ENCODE measurements at regions not wholly inside any gene's neighbourhood (a gene's known extent, or its start where the extent isn't known, plus 50 kb on each side); places are given as distances from the start of the nearest gene placed in this dataset.

GRCh38 chr5:3330442-3330841, 265.2 kb upstream of the IRX1 start:
- Histone ChIP-seq H2AFZ (ENCODE audit: low read depth) (no peak overlapping the region), H3K9me2 (no peaks in the 10 kb centered on the region), H3K9me3 (no peaks in the 10 kb centered on the region), H3K79me2 (ENCODE audit: insufficient read depth) (no peaks in the 10 kb centered on the region), H3K4me3 (ENCODE audit: low read depth in 2 of 2, low read length in 1 of 2) (no peak overlapping the region), H3K36me3 (replicated peaks in 1 of 2; ENCODE audit: control insufficient read depth in 1 of 2, insufficient read depth in 2 of 2, low read length in 1 of 2) (no peaks in the 10 kb centered on the region), H3K4me2 (no peak overlapping the region), H3K27me3 (ENCODE audit: insufficient read depth) (peaks cover 20% of the 10 kb centered on the region), H3K4me1 (ENCODE audit: control insufficient read depth in 1 of 2, insufficient read depth in 2 of 2, low read depth in 1 of 2, low read length in 1 of 2) (no peaks in the 10 kb centered on the region), H3K27ac (ENCODE audit: low read depth in 2 of 2, low read length in 1 of 2) (no peak overlapping the region), H3F3A (replicated peaks; ENCODE audit: insufficient read depth) (no peaks in the 10 kb centered on the region), H3K9ac (no peak overlapping the region), H4K20me1 (ENCODE audit: insufficient read depth) (no peaks in the 10 kb centered on the region)
- TF ChIP-seq USF2 (IDR thresholded peaks at IDR 0.05; ENCODE audit: borderline replicate concordance, low read depth, low read length) (no peak), IRF3 (IDR thresholded peaks at IDR 0.05; ENCODE audit: low read depth, low read length) (no peak), USF1 (IDR thresholded peaks at IDR 0.05; ENCODE audit: borderline replicate concordance, low read depth) (no peak), TEAD4 (IDR thresholded peaks at IDR 0.05; ENCODE audit: borderline replicate concordance, insufficient read depth) (no peak)
- ChIA-PET POLR2A (no interaction called here), CTCF (no interaction called here)
- WGBS (ENCODE audit: low lambda C conversion rate): 0% methylated on average over 4 of the region's 6 CpGs
- no peak for DNase-seq

GRCh38 chr5:3329427-3329826, 266.2 kb upstream of the IRX1 start:
- Histone ChIP-seq H3K4me3 (ENCODE audit: low read depth in 2 of 2, low read length in 1 of 2) (no peak overlapping the region), H3K36me3 (replicated peaks in 1 of 2; ENCODE audit: control insufficient read depth in 1 of 2, insufficient read depth in 2 of 2, low read length in 1 of 2) (no peaks in the 10 kb centered on the region), H3K4me2 (no peak overlapping the region), H2AFZ (ENCODE audit: low read depth) (no peak overlapping the region), H3F3A (replicated peaks; ENCODE audit: insufficient read depth) (no peaks in the 10 kb centered on the region), H3K9me3 (no peaks in the 10 kb centered on the region), H3K9me2 (no peaks in the 10 kb centered on the region), H3K9ac (no peak overlapping the region), H3K27me3 (ENCODE audit: insufficient read depth) (peaks cover 20% of the 10 kb centered on the region), H3K4me1 (ENCODE audit: control insufficient read depth in 1 of 2, insufficient read depth in 2 of 2, low read depth in 1 of 2, low read length in 1 of 2) (no peaks in the 10 kb centered on the region), H4K20me1 (ENCODE audit: insufficient read depth) (no peaks in the 10 kb centered on the region), H3K27ac (ENCODE audit: low read depth in 2 of 2, low read length in 1 of 2) (no peak overlapping the region), H3K79me2 (ENCODE audit: insufficient read depth) (no peaks in the 10 kb centered on the region)
- TF ChIP-seq MEF2A (IDR thresholded peaks at IDR 0.05; ENCODE audit: borderline replicate concordance, low read depth) (no peak), ZBTB33 (IDR thresholded peaks at IDR 0.05; ENCODE audit: borderline replicate concordance, low read depth) (no peak), CTCF (IDR thresholded peaks at IDR 0.05) (no peak), POLR2AphosphoS5 (IDR thresholded peaks at IDR 0.05; ENCODE audit: low read depth, low read length) (no peak), TAF1 (IDR thresholded peaks at IDR 0.05; ENCODE audit: borderline replicate concordance, low read depth, low read length) (no peak), SIN3A (IDR thresholded peaks at IDR 0.05; ENCODE audit: borderline replicate concordance, low read depth, low read length) (no peak), REST (IDR thresholded peaks at IDR 0.05; ENCODE audit: low read depth, low read length) (no peak), GATA2 (CRISPR knock-in tag; IDR thresholded peaks at IDR 0.05) (no peak), RFX5 (IDR thresholded peaks at IDR 0.05; ENCODE audit: low read length) (no peak), FOSL2 (IDR thresholded peaks at IDR 0.05; ENCODE audit: borderline replicate concordance, low read depth) (no peak), TEAD4 (IDR thresholded peaks at IDR 0.05; ENCODE audit: borderline replicate concordance, insufficient read depth) (no peak), RAD21 (IDR thresholded peaks at IDR 0.05; ENCODE audit: low read length) (no peak), RXRA (IDR thresholded peaks at IDR 0.05; ENCODE audit: borderline replicate concordance, low read depth) (no peak), FOXM1 (IDR thresholded peaks at IDR 0.05; ENCODE audit: low read depth) (no peak)
- 0% methylated on average over 4 of the region's 4 CpGs for WGBS (ENCODE audit: low lambda C conversion rate)
- POLR2A ChIA-PET: no interaction called here
- CTCF ChIA-PET: no interaction called here
- DNase-seq: no peak
